Neutrophil (primary cell): ENCODE measurements at regions not wholly inside any gene's neighbourhood (a gene's known extent, or its start where the extent isn't known, plus 50 kb on each side); places are given as distances from the start of the nearest gene placed in this dataset.
"Not testable (repeated sequence)": the region's sequence is repeated elsewhere in the genome, so short reads cannot be mapped to it uniquely, and the experiment has no call there.

ENCODE experiments used
- H3K27ac ChIP-seq: fragments of 200-600 bp; sonication (generic); 2 replicates; pipeline ENCODE4 v1.5.1; 2016; ENCODE audit warnings: mild to moderate bottlenecking, moderate library complexity
- H3K27me3 ChIP-seq: fragments of 200-600 bp; sonication (generic); 2 replicates; pipeline ENCODE4 v1.6.0; 2016; ENCODE audit warnings: mild to moderate bottlenecking
- H3K36me3 ChIP-seq: fragments of 200-600 bp; sonication (generic); 2 replicates; pipeline ENCODE4 v1.5.1; 2017
- H3K4me1 ChIP-seq, 2 experiments: fragments of 200-600 bp in 1 of 2; sonication (generic) in 1 of 2; 1 replicate in 1 of 2; 2 replicates in 1 of 2; pipeline versions ENCODE4 v1.5.1 to v1.6.1; 2013 to 2016; ENCODE audit warnings: low read depth in 1 of 2, low read length in 1 of 2, mild to moderate bottlenecking in 1 of 2, moderate library complexity in 1 of 2; ENCODE audit not compliant: control insufficient read depth in 1 of 2, insufficient read depth in 1 of 2
- H3K4me3 ChIP-seq, 2 experiments: fragments of 200-600 bp in 1 of 2; sonication (generic) in 1 of 2; 1 replicate in 1 of 2; 2 replicates in 1 of 2; pipeline ENCODE4 v1.5.1; 2013 to 2016; ENCODE audit warnings: low read depth in 1 of 2, low read length in 1 of 2, mild to moderate bottlenecking in 1 of 2, moderate library complexity in 1 of 2
- H3K9me3 ChIP-seq: fragments of 200-600 bp; sonication (generic); 2 replicates; pipeline ENCODE4 v1.5.1; 2016
- TF ChIP-seq, protein P1 (sequence below): fragments of 200-600 bp; sonication (generic); IDR thresholded peaks from 2 replicates; pipeline ENCODE4 v1.5.1; 2016; ENCODE audit warnings: antibody characterized with exemption

DNA sequence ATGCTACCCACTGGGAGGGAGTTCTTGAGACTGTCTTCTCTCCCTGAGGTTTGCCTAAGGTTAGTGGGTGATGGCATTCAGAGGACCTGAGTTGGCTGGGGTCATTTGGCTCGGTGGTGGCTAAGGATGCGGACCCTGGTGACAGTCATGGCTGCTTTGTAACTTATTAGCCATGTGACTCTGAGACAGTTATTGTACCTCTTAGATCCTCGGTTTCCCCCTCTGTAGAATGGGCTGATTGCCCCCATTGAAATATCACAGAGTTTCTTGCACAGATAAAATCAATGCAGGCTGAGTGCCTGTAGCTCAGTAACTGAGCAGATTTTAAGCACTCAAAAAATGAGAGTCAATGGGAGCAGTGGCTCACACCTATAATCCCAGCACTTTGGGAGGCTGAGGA, 96.7 kb upstream of the MED13L start:
- TF ChIP-seq, protein P1, sequence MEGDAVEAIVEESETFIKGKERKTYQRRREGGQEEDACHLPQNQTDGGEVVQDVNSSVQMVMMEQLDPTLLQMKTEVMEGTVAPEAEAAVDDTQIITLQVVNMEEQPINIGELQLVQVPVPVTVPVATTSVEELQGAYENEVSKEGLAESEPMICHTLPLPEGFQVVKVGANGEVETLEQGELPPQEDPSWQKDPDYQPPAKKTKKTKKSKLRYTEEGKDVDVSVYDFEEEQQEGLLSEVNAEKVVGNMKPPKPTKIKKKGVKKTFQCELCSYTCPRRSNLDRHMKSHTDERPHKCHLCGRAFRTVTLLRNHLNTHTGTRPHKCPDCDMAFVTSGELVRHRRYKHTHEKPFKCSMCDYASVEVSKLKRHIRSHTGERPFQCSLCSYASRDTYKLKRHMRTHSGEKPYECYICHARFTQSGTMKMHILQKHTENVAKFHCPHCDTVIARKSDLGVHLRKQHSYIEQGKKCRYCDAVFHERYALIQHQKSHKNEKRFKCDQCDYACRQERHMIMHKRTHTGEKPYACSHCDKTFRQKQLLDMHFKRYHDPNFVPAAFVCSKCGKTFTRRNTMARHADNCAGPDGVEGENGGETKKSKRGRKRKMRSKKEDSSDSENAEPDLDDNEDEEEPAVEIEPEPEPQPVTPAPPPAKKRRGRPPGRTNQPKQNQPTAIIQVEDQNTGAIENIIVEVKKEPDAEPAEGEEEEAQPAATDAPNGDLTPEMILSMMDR, result no peak

DNA sequence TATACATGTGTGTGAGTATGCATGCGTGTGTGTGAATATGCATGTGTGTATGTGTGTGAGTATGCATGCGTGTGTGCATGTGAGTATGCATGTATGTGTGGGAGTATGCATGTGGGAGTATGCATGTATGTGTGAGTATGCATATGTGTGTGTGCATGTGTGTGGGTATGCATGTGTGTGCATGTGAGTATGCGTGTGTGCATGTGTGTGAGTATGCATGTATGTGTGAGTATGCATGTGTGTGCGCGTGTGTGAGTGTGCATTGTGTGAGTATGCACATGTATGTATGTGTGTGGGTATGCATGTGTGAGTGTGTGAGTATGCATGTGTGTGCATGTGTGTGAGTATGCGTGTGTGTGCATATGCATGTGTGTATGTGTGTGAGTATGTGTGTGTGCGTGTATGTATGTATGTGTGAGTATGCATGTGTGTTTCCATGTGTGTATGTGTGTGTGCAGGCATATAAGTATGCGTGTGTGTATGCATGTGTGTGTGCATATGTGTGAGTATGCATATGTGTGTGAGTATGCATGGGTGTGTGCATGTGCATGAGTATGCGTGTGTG, 97.9 kb upstream of the MED13L start:
- Histone ChIP-seq H3K27me3 (no peaks in the 10 kb centered on the region), H3K27ac (no peak overlapping the region), H3K4me1 (no peaks in the 10 kb centered on the region), H3K9me3 (no peaks in the 10 kb centered on the region), H3K36me3 (no peaks in the 10 kb centered on the region), H3K4me3 (no peak overlapping the region)
- TF ChIP-seq, protein P1, result no peak

More for the DNA sequence above, 96.7 kb upstream of the MED13L start:
- Histone ChIP-seq H3K9me3 (no peaks in the 10 kb centered on the region), H3K4me1 (no peaks in the 10 kb centered on the region), H3K36me3 (no peaks in the 10 kb centered on the region), H3K4me3 (no peak overlapping the region), H3K27me3 (no peaks in the 10 kb centered on the region), H3K27ac (no peak overlapping the region)

DNA sequence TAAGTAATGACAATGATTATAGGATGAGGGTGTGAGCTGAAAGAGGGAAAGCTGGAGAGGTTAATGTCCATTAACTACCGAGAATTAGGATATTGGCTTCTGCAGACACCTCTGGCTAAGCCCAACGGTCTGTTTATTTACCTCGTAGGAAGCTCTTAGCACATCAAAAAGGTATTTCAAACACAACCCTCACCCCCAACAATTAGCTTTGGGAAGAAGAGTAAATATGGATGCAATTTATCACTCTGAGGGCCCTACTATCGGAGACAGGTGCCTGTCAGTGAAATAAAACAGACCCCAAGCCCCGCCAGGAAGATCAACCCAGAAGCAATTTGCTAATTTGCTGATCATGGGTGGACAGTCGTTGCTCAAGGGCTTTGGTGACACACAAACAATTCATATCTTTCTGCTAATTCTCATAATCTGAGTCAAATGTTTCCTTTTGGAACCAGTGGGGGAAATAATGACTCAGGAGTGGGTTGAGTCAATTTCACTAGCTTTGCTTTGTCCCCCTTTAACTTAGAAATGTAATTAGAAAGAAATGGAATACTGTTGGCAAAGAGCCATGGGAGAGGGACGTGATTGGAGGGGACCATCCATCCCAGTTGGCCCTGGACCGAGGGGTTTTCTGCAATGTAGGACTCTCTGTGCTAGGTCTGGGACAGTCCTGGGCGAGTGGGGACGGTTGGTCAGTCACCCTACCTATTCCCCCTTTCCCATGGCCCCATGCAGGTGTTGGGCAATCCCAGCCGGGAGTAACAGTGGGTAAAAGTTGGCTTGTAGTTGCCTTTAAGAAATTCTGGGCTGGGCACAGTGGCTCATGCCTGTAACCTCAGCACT, 99.1 kb upstream of the MED13L start:
- Histone ChIP-seq H3K9me3 (no peaks in the 10 kb centered on the region), H3K27ac (no peak overlapping the region), H3K36me3 (no peaks in the 10 kb centered on the region), H3K4me1 (peaks cover 6% of the 10 kb centered on the region in 2 experiments), H3K4me3 (no peak overlapping the region), H3K27me3 (no peaks in the 10 kb centered on the region)
- TF ChIP-seq, protein P1, result no peak

DNA sequence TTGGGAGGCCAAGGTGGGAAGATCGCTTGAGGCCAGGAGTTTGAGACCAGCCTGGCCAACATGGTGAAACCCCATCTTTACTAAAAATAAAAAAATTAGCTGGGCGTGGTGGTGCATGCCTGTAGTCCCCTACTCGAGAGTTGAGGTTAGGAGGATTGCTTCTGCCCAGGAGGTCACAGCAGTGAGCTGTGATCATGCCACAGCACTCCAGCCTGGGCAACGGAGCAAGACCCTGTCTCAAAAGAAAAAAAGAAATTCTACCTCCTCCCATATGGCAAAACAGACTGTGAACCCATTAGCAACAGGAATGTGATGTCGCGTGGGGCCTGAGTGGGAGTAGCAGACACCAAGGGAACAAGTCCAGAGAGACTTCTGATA, 99.7 kb upstream of the MED13L start:
- H3K36me3 ChIP-seq, H3K9me3 ChIP-seq, H3K27me3 ChIP-seq, H3K4me3 ChIP-seq, H3K27ac ChIP-seq: not testable (repeated sequence)
- peaks cover 12% of the 10 kb centered on the region in 2 experiments for H3K4me1 ChIP-seq

DNA sequence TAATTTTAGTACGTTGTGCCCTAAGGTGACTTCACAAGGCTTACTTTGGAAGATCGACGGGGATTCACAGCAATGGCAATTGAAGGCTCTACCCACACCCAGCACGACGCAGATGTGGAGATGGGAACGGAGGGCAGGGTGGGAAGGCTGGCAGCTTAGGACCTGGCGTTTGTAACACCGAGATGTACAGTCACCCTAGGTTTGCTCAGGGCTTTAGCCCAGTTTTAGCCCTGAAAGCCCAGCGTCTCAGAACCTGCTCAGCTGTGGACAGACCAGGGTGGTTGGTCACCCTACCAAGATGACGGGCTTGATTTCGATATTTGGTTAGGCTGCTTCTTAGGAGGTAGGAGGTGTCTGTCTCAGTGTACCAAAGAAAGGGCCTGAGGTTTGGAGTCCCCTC, 100.5 kb upstream of the MED13L start:
- Histone ChIP-seq H3K4me1 (peaks cover 12% of the 10 kb centered on the region in 2 experiments), H3K27me3 (no peaks in the 10 kb centered on the region), H3K9me3 (no peaks in the 10 kb centered on the region), H3K4me3 (no peak overlapping the region), H3K36me3 (no peaks in the 10 kb centered on the region), H3K27ac (no peak overlapping the region)
- TF ChIP-seq, protein P1, result no peak

DNA sequence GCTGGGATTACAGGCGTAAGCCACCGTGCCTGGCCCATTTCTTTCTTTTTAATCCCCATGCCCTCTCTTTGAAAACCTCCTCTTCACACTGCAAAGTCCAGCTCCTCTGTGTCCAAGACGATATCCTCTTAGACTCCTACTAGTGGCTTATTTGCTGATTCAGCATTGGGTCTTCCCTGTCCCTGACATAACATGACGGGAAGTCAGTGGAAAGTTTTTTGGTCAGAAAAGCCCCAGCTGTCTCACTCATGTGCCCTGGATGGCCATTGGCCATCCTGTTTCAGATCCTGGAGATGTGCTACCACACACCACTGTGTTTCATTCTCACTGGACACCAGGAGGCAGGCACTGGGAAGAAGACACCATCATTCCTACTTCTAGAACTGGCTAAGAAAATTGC, 102.6 kb upstream of the MED13L start:
- no peak overlapping the region for H3K27ac ChIP-seq
- no peaks in the 10 kb centered on the region for H3K36me3 ChIP-seq
- no peaks in the 10 kb centered on the region for H3K9me3 ChIP-seq
- TF ChIP-seq, protein P1, result no peak
- H3K27me3 ChIP-seq, result no peaks in the 10 kb centered on the region
- H3K4me1 ChIP-seq, result peaks cover 12 to 18% of the 10 kb centered on the region in 2 experiments
- H3K4me3 ChIP-seq, result no peak overlapping the region

DNA sequence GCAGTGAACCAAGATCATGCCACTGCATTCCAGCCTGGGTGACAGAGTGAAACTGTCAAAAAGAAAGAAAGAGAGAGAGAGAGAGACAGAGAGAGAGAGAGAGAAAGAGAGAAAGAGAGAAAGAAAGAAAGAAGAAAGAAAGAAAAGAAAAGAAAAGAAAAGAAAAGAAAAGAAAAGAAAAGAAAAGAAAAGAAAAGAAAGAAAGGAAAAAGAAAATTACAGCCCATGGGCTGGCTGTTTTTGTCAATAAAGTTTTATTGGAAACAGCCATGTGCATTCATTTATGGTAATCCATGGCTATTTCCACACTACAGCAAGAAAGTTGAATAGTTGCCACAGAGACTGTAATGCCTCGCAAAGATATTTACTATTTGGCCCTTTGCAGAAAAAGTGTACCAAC, 103.2 kb upstream of the MED13L start:
- H3K36me3 ChIP-seq, H3K27ac ChIP-seq, H3K9me3 ChIP-seq, H3K27me3 ChIP-seq, H3K4me3 ChIP-seq: not testable (repeated sequence)
- H3K4me1 ChIP-seq, result peaks cover 14 to 23% of the 10 kb centered on the region in 2 experiments
